Trophoblast cell (in vitro differentiated cells and primary cell): ENCODE measurements at regions not wholly inside any gene's neighbourhood (a gene's known extent, or its start where the extent isn't known, plus 50 kb on each side); places are given as distances from the start of the nearest gene placed in this dataset.
"Not testable (repeated sequence)": the region's sequence is repeated elsewhere in the genome, so short reads cannot be mapped to it uniquely, and the experiment has no call there.

Source experiments
- DNase-seq, 2 donors: peaks; one replicate each; pipeline ENCODE4 v3.0.0-alpha.2; 2016
- H2AFZ ChIP-seq: 2 replicates; pipeline ENCODE4 v1.6.1; 2013; ENCODE audit warnings: low read length, moderate library complexity, mild to moderate bottlenecking; ENCODE audit not compliant: insufficient read depth, poor library complexity
- H2AK5ac ChIP-seq: 2 replicates; pipeline ENCODE4 v1.6.1; 2013; ENCODE audit warnings: mild to moderate bottlenecking, low read length
- H2BK120ac ChIP-seq: 2 replicates; pipeline ENCODE4 v1.6.1; 2013; ENCODE audit warnings: low read length, mild to moderate bottlenecking, moderate library complexity; ENCODE audit not compliant: insufficient read depth, poor library complexity
- H2BK12ac ChIP-seq: 2 replicates; pipeline ENCODE4 v1.6.1; 2013; ENCODE audit warnings: mild to moderate bottlenecking, low read length, moderate library complexity
- H2BK5ac ChIP-seq: 2 replicates; pipeline ENCODE4 v1.6.1; 2013; ENCODE audit warnings: low read length, low read depth, moderate library complexity, mild to moderate bottlenecking; ENCODE audit not compliant: poor library complexity
- H3K14ac ChIP-seq: 2 replicates; pipeline ENCODE4 v1.6.1; 2013; ENCODE audit warnings: mild to moderate bottlenecking, low read length
- H3K18ac ChIP-seq: 2 replicates; pipeline ENCODE4 v1.6.1; 2013; ENCODE audit warnings: mild to moderate bottlenecking, low read length
- H3K23ac ChIP-seq: 2 replicates; pipeline ENCODE4 v1.6.1; 2013; ENCODE audit warnings: low read length
- H3K27ac ChIP-seq: 2 replicates; pipeline ENCODE4 v1.5.1; 2013; ENCODE audit warnings: low read depth, mild to moderate bottlenecking, inconsistent platforms, low read length, moderate library complexity
- H3K27me3 ChIP-seq: 2 replicates; pipeline ENCODE4 v1.6.1; 2013; ENCODE audit warnings: inconsistent platforms, mild to moderate bottlenecking, low read length, moderate library complexity; ENCODE audit not compliant: insufficient read depth
- H3K36me3 ChIP-seq, 2 experiments: 1 replicate in 1 of 2; 2 replicates in 1 of 2; pipeline ENCODE4 v1.6.1; 2013; ENCODE audit warnings: low read length in 2 of 2, mild to moderate bottlenecking in 2 of 2, moderate library complexity in 1 of 2; ENCODE audit not compliant: insufficient read depth in 2 of 2, control insufficient read depth in 1 of 2
- H3K4ac ChIP-seq: 2 replicates; pipeline ENCODE4 v1.6.1; 2013; ENCODE audit warnings: low read depth, mild to moderate bottlenecking, low read length, moderate library complexity
- H3K4me1 ChIP-seq, 2 experiments: 1 replicate in 1 of 2; 2 replicates in 1 of 2; pipeline ENCODE4 v1.6.1; 2013; ENCODE audit warnings: low read length in 2 of 2, mild to moderate bottlenecking in 2 of 2, moderate library complexity in 1 of 2; ENCODE audit not compliant: insufficient read depth in 2 of 2, control insufficient read depth in 1 of 2
- H3K4me2 ChIP-seq: 2 replicates; pipeline ENCODE4 v1.6.1; 2013; ENCODE audit warnings: inconsistent platforms, mild to moderate bottlenecking, low read length, moderate library complexity
- H3K4me3 ChIP-seq: 2 replicates; pipeline ENCODE4 v1.5.1; 2013; ENCODE audit warnings: mild to moderate bottlenecking, low read depth, low read length, inconsistent platforms
- H3K79me1 ChIP-seq: one replicate; pipeline ENCODE4 v1.6.1; 2013; ENCODE audit warnings: low read length
- H3K79me2 ChIP-seq: 2 replicates; pipeline ENCODE4 v1.6.1; 2013; ENCODE audit warnings: low read length, mild to moderate bottlenecking; ENCODE audit not compliant: control insufficient read depth, insufficient read depth, poor library complexity
- H3K9ac ChIP-seq: 2 replicates; pipeline ENCODE4 v1.6.1; 2013; ENCODE audit warnings: mild to moderate bottlenecking, low read length
- H3K9me3 ChIP-seq: 2 replicates; pipeline ENCODE4 v1.6.1; 2013; ENCODE audit warnings: low read depth, mild to moderate bottlenecking, control low read depth, inconsistent platforms, low read length; ENCODE audit not compliant: insufficient read depth
- H4K12ac ChIP-seq: 2 replicates; pipeline ENCODE4 v1.6.1; 2013; ENCODE audit warnings: low read depth, mild to moderate bottlenecking, low read length, moderate library complexity
- H4K8ac ChIP-seq: 2 replicates; pipeline ENCODE4 v1.6.1; 2013; ENCODE audit warnings: low read depth, mild to moderate bottlenecking, low read length, moderate library complexity
- H4K91ac ChIP-seq: one replicate; pipeline ENCODE4 v1.6.1; 2013; ENCODE audit warnings: low read depth, mild to moderate bottlenecking, low read length, moderate library complexity
- WGBS: extraction: QIAGEN DNeasy Blood & Tissue Kit; methylation state at CpG from one replicate; pipeline ENCODE4 v1.1.7; 2013; ENCODE audit warnings: missing lambda C conversion rate; ENCODE audit not compliant: insufficient read length, insufficient coverage; ENCODE audit errors: extremely low coverage; 5-methylcytosine and 5-hydroxymethylcytosine counted together

DNA sequence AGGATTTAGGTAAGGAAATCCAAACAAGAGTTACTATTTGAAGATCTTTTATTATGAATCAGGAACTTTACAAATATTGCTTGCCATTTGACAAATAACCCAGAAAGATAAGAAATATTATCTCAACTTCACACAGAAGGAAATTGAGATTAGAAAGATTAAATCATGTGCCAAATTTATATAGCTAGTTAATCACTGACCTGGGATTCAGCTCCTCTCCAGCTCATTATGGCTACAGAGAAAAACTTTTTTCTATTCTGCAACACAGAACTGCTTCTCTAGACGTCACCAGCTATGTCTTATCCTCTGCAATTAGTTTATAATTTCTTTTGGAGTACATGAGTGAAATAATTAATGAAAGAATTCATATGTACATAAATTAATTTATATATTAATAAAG is 86.3 kb upstream of the NOX4 start:
- H2BK12ac ChIP-seq, H2BK5ac ChIP-seq, H4K91ac ChIP-seq, H4K8ac ChIP-seq, H3K27ac ChIP-seq, H3K9me3 ChIP-seq, H3K18ac ChIP-seq, H3K27me3 ChIP-seq, DNase-seq, H3K79me1 ChIP-seq, H3K9ac ChIP-seq, H3K4ac ChIP-seq, H2AFZ ChIP-seq, H2BK120ac ChIP-seq, H3K14ac ChIP-seq, H3K36me3 ChIP-seq, H3K79me2 ChIP-seq, H3K23ac ChIP-seq, H3K4me2 ChIP-seq, H2AK5ac ChIP-seq, H3K4me1 ChIP-seq, H3K4me3 ChIP-seq, H4K12ac ChIP-seq: not testable (repeated sequence)
- no CpG with 5 or more reads among the region's 1 CpG for WGBS

DNA sequence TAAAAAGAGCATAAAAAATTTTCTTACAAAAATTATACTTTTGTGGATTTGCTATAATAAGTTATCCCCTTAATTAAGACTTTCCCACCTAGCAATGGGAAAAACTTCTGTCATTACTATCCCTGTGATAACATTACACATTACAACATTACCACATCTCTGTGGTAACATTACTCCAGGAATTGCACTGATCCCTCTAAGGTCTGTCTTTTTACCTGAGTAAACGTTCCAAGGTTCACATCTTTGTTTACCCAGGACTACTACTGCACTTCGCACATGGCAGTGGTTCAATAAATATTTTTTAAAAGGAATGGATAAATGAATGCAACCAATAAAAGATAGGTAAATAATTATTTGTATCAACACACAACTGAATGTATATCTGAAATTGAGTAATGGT is 92.4 kb upstream of the NOX4 start:
- Histone ChIP-seq H2AFZ (no peak overlapping the region), H3K9ac (no peak overlapping the region), H4K8ac (no peak overlapping the region), H4K12ac (no peak overlapping the region), H3K4me3 (no peak overlapping the region), H3K79me1 (no peaks in the 10 kb centered on the region), H3K4me2 (no peak overlapping the region), H3K4ac (no peak overlapping the region), H3K14ac (no peak overlapping the region), H3K9me3 (no peaks in the 10 kb centered on the region), H2BK5ac (no peak overlapping the region), H3K4me1 (no peaks in the 10 kb centered on the region), H2BK120ac (no peak overlapping the region), H3K18ac (no peak overlapping the region), H2BK12ac (no peak overlapping the region), H3K27ac (no peak overlapping the region), H3K27me3 (no peaks in the 10 kb centered on the region), H3K79me2 (no peaks in the 10 kb centered on the region), H3K23ac (no peak overlapping the region), H3K36me3 (no peaks in the 10 kb centered on the region), H2AK5ac (no peak overlapping the region), H4K91ac (no peak overlapping the region)
- WGBS: no CpG with 5 or more reads among the region's 2 CpGs
- no peak for DNase-seq

- H4K91ac ChIP-seq, H4K8ac ChIP-seq, H3K79me1 ChIP-seq, H3K18ac ChIP-seq, H3K9ac ChIP-seq, H3K14ac ChIP-seq, H3K27me3 ChIP-seq, H3K36me3 ChIP-seq, H3K4me2 ChIP-seq, H2AK5ac ChIP-seq, H3K27ac ChIP-seq, H2BK12ac ChIP-seq, DNase-seq, H3K23ac ChIP-seq, H3K79me2 ChIP-seq, H3K4me1 ChIP-seq, H4K12ac ChIP-seq, H2BK120ac ChIP-seq, H2AFZ ChIP-seq, H3K4ac ChIP-seq, H2BK5ac ChIP-seq, H3K9me3 ChIP-seq, H3K4me3 ChIP-seq: not testable (repeated sequence)
- no CpG with 5 or more reads among the region's 3 CpGs for WGBS
Measured at GRCh38 chr11:89585046-89585445, 93.9 kb upstream of the NOX4 start.

- not testable (repeated sequence) for H3K27ac ChIP-seq, H3K9ac ChIP-seq, H3K27me3 ChIP-seq, H2BK5ac ChIP-seq, H2BK12ac ChIP-seq, H4K8ac ChIP-seq, H3K23ac ChIP-seq, H4K12ac ChIP-seq, H3K9me3 ChIP-seq, H3K4me1 ChIP-seq, H3K79me1 ChIP-seq, H2BK120ac ChIP-seq, H3K14ac ChIP-seq, H2AK5ac ChIP-seq, H3K4ac ChIP-seq, H3K36me3 ChIP-seq, DNase-seq, H3K18ac ChIP-seq, H3K4me3 ChIP-seq, H4K91ac ChIP-seq, H2AFZ ChIP-seq, H3K79me2 ChIP-seq, H3K4me2 ChIP-seq
- WGBS: no CpG with 5 or more reads among the region's 2 CpGs
Measured at GRCh38 chr11:89585471-89585870, 94.3 kb upstream of the NOX4 start.
